Liver (tissue), 3 donors: ENCODE measurements at regions not wholly inside any gene's neighbourhood (a gene's known extent, or its start where the extent isn't known, plus 50 kb on each side); places are given as distances from the start of the nearest gene placed in this dataset.

Source experiments
- CTCF ChIP-seq: fragments of 150-350 bp; IDR thresholded peaks from 2 replicates; pipeline ENCODE4 v1.5.1; 2017; ENCODE audit warnings: improper control_type of control experiment, low read depth, low read length; ENCODE audit not compliant: missing input control
- FOXA1 ChIP-seq: IDR thresholded peaks from 2 replicates; pipeline ENCODE4 v1.6.1; 2016; ENCODE audit warnings: antibody characterized with exemption
- FOXA2 ChIP-seq: IDR thresholded peaks from 2 replicates; pipeline ENCODE4 v1.6.1; 2016; ENCODE audit warnings: antibody characterized with exemption
- JUND ChIP-seq, 2 donors: IDR thresholded peaks; 2 replicates each; pipeline ENCODE4 v1.6.1; 2016; ENCODE audit warnings: antibody characterized with exemption in 2 of 2
- MAX ChIP-seq: IDR thresholded peaks from 2 replicates; pipeline ENCODE4 v1.6.1; 2016; ENCODE audit warnings: antibody characterized with exemption
- SP1 ChIP-seq: IDR thresholded peaks from 2 replicates; pipeline ENCODE4 v1.6.1; 2018; ENCODE audit warnings: antibody characterized with exemption, mild to moderate bottlenecking
- YY1 ChIP-seq: IDR thresholded peaks from 2 replicates; pipeline ENCODE4 v1.6.1; 2016; ENCODE audit warnings: antibody characterized with exemption, mild to moderate bottlenecking
- donor health status: healthy.
- donor health status: healthy.

- no peak for TF ChIP-seq JUND (IDR thresholded peaks at IDR 0.05)
- no peak for TF ChIP-seq CTCF
- no peak for TF ChIP-seq YY1
- TF ChIP-seq FOXA1 = no peak
- TF ChIP-seq SP1 = no peak
- TF ChIP-seq FOXA2 = no peak
- TF ChIP-seq MAX = no peak
Observed at GRCh38 chr5:108524564-108524963, 142.7 kb upstream of the FBXL17 start.
